T-helper 1 cell (primary cell): ENCODE measurements at regions not wholly inside any gene's neighbourhood (a gene's known extent, or its start where the extent isn't known, plus 50 kb on each side); places are given as distances from the start of the nearest gene placed in this dataset.

ENCODE experiments used
- DNase-seq, 5 donors: peaks; one replicate each; pipeline ENCODE4 v3.0.0-alpha.2; 2012 to 2020

GRCh38 chr12:92297405-92297804 lies 151.8 kb upstream of the BTG1 start:
- DNase-seq = no peak

GRCh38 chr12:92295523-92295922 lies 149.9 kb upstream of the BTG1 start:
- no peak for DNase-seq

DNA sequence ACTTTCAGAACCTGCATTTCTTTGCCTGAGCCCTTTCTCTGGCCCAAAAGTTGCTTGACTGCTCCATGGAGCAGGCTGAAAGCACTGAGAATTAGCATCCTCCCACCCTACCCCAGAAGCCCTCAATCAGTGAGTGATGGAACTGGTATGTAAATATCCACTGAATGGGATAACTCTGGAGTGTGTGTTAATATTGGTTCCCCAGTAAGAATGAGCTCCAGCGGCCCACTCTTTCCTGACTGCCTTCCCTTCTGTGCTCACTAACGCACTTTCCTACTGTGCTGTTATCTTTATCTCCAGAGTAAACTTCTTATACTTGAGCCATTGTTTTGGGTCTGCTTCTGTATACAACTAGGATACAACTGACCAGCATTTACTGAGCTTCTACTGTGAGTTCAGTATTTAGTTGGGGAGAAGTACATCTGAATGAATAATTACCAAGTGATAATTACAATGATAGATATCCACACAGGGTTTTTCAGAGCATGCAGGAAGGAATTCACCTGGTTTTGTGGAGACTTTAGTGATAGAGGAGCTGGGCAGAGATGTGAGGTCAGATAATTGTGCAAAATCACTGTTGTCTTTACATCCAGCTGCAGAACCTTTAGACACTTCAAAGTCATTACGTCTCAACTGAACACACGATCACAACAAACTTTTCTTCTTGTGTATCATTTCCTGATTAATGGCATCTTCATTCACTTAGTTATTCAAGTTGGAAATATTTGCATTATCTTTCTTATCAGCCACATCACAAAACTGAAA lies 149.2 kb upstream of the BTG1 start:
- DNase-seq = no peak

DNA sequence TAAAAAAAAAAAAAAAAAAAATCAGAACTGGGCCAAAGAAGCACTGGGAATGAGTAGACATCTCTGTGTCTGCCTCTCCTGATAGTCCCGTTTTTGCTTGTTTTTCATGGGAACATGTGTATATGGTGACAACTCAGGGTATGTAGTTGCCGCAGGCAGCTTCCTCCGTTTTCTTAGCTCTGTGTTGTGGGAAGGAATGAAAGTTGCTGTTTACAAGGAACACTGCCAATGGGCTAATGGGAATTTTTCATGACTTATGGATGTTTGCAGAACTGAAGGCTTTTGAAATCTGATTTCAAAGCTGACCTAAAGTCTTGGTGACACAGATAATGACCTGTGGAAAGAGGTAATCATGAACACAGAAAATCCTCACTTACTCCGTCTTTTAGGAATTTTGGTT lies 146.4 kb upstream of the BTG1 start:
- DNase-seq = no peak

DNA sequence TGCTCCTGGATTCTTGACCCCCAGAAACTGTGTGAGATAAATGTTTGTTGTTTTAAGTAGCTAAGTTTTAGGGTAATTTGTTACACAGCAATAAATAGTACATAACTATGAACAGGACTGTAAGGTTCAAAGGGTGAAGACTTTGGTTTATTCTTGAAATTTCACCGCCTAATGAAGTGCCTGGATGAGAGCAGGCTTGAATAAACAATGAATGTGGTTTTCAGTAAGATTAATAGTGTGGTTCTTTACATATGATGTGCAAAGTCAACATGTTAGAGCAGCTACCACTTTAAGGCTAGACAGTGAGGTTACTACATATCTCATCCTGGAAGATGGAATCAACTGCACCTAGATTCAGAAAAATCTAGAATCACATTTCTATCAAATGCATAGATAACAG lies 145.2 kb upstream of the BTG1 start:
- DNase-seq = no peak

- DNase-seq = no peak
Observed at GRCh38 chr12:92290350-92290695, 144.7 kb upstream of the BTG1 start.

- no peak for DNase-seq
Observed at GRCh38 chr12:92289629-92290349, 144.1 kb upstream of the BTG1 start.

DNA sequence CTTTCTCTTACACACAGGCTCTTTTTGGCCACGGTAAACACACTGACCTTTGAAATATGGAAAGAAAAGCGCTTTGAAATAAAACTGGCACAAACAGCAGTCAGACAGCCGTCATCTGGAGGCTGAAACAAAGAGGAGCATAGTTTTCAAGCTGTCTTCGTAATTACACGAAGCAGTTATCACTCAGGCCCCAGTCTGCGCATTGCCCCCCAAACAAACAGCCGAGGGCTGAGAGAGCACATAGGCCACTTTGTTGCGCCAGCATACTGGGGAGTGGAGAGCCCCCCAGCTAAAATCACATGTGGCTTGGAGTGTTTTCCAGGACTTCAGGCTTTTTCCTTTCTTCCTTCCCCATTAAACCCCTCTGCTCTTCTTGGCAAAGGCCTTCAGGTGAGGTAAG lies 142.9 kb upstream of the BTG1 start:
- no peak for DNase-seq

DNA sequence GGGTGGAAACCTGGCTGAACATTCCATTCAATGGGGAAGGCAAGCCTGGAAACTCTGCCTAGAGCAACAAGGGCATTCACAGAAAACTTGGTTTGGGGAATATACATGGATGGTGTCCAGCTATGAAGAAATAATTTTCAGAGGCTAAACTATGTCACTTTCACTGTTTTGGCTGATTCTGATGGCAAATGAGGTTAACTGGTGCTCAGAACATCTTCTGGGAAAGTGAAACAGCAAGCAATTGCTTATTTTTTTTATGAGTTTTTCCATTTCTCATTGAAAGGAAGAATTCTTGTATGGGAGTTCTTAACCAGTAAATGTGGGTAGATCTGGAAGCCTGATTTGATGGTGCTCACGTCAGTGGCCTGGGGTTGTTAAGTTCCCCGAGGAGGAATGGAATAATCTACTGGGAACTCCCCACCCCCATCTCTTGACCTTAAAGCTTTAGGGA lies 132.8 kb upstream of the BTG1 start:
- no peak for DNase-seq

DNA sequence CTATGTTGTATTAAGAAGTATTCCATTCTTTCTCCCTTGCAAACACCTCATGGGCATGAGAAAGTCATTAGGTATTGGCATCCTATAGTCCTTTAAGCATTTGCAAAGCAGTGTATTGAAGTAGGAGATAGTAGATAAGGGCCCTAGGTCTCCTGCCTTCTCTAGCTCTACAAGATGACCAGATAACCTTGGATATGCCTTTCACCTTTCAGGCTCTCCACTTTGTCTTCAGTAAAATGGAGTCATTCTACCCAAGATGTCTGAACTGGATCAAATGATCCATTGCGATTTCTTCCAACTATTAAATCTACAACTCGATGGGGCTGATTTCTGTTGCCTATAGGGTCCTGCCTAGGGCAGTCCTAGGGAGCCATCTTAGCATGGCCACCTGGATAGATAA lies 132.1 kb upstream of the BTG1 start:
- no peak for DNase-seq

DNA sequence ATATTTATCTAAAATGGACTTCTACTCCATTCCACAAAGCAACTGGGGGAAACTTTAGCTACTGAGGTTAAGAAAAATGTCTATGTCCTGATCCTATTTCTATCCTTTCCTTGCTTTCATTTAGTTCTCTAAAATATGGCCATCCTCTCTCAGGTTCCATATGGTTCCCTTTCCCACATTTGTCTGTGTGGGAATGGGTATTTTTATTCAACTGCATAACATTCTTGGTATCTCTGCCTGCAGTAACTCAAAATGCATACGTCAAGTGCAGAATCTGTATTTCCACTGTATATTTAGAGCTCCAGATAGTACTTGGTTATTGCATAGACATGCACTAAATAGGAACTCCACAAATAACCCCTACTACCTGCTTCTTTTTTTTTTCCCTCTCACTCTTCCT lies 130.6 kb upstream of the BTG1 start:
- no peak for DNase-seq

- no peak for DNase-seq
Observed at GRCh38 chr12:92275443-92276154, 130.0 kb upstream of the BTG1 start.

- DNase-seq = no peak
Observed at GRCh38 chr12:92273076-92273475, 127.4 kb upstream of the BTG1 start.

DNA sequence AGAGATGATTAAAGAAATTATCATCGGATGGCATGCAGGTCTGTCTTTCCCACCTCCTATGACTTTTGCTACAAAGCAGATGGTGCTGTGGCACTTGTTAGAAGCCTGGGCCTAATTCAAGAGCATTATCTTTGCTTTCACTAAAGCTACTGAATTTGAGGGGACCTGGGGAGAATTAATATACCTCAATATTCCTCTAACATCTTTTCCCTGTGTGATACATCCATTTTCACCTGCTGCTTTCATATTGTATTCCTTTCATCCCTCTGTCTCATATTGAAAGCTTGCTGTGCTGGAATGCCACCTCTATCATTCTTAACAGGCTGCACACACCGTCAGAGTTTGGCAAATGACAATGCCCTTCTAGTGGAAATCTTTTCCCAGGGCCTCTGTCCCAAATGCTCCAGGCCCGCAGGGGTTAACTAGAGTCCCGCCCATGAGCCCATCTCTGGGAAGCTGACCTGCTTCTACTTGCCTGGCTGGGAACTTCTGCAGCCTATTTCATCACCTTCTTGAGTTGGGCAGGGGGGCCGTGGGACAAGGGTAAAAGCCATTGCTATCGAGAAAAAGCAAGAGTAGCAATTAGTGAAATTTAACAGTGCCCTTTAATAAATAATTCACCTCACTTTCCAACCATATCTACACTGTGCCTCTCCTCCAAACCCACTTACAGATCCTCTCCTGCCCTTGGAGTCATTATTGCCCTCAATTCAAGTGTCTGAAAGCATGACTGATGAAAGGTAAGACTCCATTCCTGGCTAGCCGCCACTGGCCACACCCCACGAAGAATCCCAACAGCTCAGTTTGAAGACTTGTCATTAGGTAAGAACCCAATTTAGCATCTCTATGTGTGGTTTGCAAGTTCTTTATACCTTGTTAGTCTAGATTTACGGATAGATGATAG lies 126.7 kb upstream of the BTG1 start:
- DNase-seq = no peak

GRCh38 chr12:92271341-92271740 lies 125.7 kb upstream of the BTG1 start:
- DNase-seq = no peak

DNA sequence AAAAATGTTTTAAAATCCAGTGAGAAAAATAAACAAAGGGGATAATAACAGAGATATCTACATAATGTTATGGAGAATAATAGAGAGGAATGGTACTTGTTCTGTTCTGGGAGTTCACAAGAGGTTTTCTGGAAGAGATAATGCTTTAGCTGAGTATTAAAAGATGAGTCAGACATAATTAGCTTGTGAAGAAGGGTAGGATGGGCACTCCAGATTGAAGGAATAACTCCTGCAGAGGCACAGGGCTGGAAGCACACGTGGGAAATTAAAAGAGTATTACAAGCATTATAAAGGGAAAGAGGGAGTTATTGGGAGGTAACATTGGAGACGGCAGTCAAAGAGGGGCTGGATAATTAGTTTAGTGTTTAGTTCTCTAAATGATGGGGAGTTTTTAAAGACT lies 124.9 kb upstream of the BTG1 start:
- DNase-seq = no peak

GRCh38 chr12:92268946-92269345 lies 123.3 kb upstream of the BTG1 start:
- no peak for DNase-seq

DNA sequence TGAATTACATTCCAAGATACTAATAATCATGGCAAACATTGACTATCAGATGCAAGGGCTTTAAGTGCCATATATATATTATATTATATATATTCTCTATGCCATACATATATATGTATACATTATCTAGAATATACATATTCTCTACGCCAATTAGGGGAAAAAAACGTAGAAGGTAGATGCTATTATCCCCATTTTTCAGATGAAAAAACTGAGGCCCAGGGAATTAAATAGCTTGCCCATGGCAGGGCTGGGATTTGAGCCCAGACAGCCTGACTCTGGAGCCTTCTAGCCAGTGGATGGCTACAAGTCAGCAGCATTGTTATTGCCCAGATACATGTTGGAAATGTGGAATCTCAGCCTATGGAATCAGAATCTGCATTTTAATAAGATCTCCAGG lies 116.0 kb upstream of the BTG1 start:
- no peak for DNase-seq

DNA sequence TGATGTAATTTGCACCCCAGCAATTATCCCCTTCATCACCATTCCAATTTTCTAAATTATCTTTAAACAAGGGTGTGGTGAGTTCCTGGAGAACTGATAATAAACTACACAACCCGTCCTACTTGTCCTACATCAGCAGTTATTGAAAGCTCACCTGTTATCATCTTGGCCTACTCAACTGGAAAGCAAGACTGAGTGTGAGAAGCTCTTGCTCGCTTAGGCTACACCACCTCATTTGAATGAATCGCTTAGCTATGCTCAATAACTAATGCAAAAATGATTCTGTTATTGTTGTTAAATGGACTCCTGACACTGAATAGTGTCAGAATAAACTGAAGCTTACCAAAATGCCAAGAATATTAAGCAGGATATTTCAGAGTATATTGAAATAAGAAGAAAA lies 115.4 kb upstream of the BTG1 start:
- no peak for DNase-seq

DNA sequence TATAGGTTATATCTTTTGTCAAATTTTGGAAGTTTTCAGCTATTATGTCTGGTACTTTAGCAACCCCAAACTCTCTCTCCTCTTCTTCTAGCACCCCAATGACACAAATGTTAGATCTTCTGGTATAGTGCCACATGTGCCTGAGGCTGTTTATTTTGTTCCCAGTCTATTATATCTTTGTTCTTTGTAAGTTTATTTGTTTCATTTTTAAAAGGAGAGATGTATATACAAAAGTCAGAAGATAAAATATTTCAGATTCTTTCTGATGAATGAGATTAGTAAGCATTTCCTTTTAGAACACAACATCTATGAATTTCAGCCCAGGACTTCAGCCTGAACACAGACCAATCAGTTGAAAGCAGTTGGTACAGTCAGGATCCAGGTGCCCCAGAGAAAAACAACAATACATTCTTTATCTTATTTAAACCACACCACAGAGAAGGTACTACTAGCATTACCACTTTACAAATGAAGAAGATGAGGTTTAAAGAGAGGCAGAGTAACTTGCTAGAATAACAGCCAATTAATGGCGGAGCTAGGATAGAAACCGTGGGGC lies 114.1 kb upstream of the BTG1 start:
- no peak for DNase-seq

GRCh38 chr12:92259291-92259690 lies 113.6 kb upstream of the BTG1 start:
- DNase-seq = no peak

DNA sequence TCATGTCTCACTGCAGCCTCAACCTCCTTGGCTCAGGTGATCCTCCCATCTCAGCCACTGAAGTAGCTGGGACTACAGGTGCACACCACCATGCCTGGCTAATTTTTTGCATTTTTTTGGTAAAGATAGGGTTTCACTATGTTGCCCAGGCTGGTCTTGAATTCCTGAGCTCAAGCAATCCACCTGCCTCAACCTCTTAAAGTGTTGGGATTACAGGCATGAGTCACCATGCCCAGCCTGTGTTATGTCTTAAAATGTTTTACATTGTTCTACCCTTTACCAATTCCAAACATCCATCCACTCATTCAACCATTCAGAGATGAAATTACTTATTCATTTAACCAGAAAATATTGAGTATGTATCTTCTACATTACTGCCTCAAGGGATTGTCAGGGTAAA lies 111.6 kb upstream of the BTG1 start:
- DNase-seq = no peak

- DNase-seq = no peak
Observed at GRCh38 chr12:92255741-92256140, 110.1 kb upstream of the BTG1 start.
